GM18858 (cell line): ENCODE measurements at regions not wholly inside any gene's neighbourhood (a gene's known extent, or its start where the extent isn't known, plus 50 kb on each side); places are given as distances from the start of the nearest gene placed in this dataset.
"Not testable (repeated sequence)": the region's sequence is repeated elsewhere in the genome, so short reads cannot be mapped to it uniquely, and the experiment has no call there.

ENCODE experiments used
- ATAC-seq: cut with Tn5 transposase; IDR thresholded peaks from one replicate; pipeline ENCODE4 v1.9.1; 2021; ENCODE audit not compliant: unreplicated experiment

DNA sequence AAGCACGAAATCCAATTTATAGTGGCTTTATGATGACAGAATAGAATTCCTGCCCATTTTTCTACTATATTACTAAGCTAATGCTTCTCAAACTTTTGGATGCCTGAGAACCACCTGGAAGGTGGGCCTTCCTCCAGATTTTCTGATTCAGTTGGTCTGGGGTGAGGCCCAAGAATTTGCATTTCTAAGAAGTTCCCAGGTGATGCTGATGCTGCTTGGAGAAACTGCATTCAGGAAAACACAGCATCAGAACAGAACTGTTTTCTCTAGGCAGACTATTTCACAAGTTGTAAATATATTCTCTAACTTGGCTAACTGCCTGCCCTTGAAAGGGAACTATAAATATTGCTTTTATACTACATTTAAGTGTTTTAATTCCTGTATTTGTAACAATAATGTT, 644.9 kb upstream of the DPPA4 start:
- no peak for ATAC-seq

DNA sequence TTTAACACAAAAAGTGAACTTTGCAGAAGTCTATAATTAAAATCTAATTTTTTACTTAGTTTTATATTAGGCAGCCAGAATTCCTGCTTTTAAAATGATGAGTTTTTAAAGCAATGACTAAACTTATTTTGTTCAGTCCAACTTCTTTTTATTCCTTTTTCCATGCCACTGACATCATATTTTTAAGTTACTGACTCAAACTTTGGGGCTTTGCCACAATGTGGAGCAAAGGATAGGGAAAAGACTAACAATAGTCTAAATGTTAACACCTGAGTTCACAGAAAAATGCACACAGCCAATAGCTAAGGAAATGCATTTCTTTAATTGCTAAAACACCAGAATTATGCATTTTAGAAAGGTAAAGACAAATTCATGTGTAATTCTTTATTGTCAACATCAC, 647.6 kb upstream of the DPPA4 start:
- no peak for ATAC-seq

- ATAC-seq: no peak
These were observed 648.7 kb upstream of the DPPA4 start for GRCh38 chr3:109985943-109986555.

- no peak for ATAC-seq
These were observed 657.5 kb upstream of the DPPA4 start for GRCh38 chr3:109994853-109995252.

DNA sequence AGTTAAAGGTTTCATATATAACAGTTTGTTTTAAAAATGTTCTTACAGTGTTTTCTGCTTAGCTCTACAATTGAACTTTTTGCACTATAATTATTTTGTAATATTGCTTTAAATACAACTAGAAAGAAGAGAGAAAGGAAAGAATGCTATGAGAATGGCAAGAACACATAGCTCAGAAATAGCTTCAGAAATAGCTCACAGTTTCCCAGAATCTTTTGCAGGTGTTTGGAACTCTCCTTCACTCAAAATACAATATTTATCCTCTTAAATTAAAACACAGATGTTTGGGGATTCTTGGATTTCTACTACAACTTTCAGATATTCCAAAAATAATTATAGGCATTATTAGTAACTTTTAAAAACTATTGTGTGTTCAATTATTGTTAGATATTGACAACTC, 658.0 kb upstream of the DPPA4 start:
- no peak for ATAC-seq

GRCh38 chr3:110001905-110002304, 664.6 kb upstream of the DPPA4 start:
- not testable (repeated sequence) for ATAC-seq

GRCh38 chr3:110006913-110007312, 669.6 kb upstream of the DPPA4 start:
- no peak for ATAC-seq

- ATAC-seq: no peak
These were observed 678.1 kb upstream of the DPPA4 start for GRCh38 chr3:110015231-110015963.

DNA sequence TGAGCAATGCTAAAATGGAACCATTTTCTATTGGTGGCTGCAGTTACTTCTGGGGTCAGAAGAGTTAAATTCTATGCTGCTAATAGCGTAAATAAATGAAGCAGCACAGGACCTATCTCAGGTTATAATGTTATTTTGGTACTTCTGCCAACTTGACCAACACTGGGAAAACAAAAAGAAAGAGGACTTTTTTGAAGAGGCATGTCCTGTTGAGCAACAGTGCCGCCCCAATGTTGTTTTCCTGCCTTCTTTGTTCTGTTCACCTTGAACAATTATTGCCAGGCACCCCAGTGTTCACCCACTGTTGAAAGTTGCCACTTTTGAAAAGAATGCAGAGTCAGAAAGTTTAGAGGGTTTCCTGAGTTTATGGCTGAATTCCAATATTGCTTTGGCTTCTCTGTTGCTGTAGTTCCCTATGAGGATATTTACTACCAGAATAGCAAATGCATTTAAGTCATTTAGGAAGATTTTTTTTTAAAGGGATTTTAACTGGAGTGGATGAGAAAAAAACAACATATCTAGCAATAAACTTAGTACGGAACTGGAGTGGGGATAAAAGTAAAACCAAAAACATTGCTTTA, 679.0 kb upstream of the DPPA4 start:
- no peak for ATAC-seq

DNA sequence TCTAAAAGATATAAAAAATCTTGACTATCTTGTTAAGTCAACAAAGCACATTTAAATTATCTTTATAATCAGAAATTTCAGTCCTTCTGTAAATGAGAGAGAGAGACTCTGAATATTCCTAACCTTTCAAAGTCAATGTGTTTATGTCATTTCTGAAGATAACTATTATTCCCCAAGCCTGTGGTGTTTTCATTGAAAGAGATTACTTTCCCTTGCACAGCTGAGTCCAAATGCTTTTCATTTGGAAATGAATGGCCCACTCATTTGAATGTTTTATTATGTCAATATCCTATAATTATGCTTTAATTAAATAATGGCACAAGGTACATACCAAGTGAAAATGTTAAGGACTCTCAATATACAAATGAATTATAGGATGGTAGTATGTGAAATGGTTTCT, 680.0 kb upstream of the DPPA4 start:
- ATAC-seq: no peak

DNA sequence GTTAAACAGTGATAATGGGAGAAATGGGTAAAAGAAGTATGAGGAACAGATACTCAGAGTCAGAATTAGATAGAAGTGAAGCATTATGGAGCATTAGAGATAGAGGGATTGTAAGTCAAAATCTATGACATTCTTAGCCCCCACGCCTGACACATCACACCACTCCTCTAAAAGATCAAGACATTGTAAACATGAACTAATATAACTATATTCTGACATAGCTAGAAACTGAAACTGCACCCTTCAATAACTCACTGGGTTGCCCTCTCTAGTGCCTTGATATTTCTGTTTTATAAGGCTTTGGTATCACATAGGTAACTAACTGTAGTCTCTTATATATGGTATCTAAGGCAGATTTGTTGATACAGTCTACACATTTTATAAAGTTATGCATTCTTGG, 684.3 kb upstream of the DPPA4 start:
- ATAC-seq: no peak

DNA sequence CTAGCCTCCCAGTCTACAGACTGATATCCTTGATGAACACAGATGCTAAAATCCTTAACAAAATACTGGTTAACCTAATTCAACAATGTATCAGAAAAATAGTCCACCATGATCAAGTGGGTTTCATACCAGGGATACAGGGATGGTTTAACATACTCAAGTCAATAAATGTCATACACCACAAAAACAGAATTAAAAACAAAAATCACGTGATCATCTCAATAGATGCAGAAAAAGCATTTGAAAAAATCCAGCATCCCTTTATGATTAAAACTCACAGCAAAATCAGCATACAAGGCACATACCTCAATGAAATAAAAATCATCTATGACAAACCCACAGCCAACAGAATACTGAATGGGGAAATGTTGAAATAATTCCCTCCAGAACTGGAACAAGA, 685.7 kb upstream of the DPPA4 start:
- ATAC-seq: not testable (repeated sequence)

GRCh38 chr3:110026421-110026820, 689.1 kb upstream of the DPPA4 start:
- ATAC-seq: no peak

GRCh38 chr3:110027446-110028080, 690.2 kb upstream of the DPPA4 start:
- ATAC-seq: no peak

DNA sequence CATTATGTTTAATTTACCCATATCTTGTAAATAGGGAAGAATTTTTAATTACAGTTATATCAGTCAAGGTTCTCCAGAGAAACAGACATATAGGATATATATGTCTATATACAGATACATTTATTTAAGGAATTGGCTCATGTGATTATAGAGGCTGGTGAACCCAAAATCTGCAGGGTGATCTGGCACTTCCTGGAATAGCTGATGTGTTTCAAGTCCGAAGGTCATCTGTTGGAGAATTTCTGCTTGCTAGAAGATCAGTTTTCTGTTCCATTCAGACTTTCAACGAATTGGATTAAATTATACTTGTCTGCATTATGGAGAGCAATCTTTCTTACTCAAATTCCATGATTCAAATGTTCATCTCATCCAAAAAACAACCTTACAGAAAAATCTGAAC, 694.6 kb upstream of the DPPA4 start:
- no peak for ATAC-seq

- ATAC-seq: no peak
These were observed 722.1 kb upstream of the DPPA4 start for GRCh38 chr3:110059431-110059830.

DNA sequence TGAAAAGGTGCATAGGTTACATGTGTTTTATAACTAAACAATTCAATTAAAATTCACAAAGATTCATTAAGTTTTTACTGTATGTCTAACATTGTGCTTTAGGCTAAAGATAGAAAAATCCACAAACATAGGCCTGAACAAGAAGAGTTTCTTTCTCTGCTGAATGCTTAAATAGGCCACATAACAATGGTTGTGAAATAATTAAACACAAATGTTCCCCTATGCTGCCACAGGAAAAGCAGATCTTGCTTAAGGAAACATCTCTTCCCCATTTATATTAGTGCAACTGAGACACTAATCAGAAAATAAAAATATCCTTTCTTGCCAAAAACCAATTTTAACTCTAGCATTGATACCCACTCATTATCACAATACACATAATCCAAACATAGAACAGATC, 725.4 kb upstream of the DPPA4 start:
- ATAC-seq: no peak

- ATAC-seq: no peak
These were observed 725.8 kb upstream of the DPPA4 start for GRCh38 chr3:110063178-110063577.

DNA sequence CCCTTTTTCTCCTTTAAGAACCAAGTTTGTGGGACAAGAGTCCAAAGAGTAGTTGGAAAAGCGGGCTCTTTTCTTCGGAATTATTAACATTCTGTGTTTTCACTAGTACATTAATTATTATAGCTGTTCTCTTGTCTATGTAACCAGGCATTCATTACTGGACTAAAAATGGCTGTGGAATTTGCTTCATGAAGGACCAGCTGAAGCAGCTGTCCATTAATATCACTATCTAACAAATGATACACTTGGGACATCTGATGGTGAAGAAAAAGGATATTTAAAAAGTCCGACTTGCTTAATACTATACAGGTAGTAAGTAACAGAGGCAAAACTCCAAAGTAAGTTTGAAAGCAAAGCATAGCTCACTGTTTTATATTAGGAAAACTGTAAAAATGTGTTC, 728.9 kb upstream of the DPPA4 start:
- ATAC-seq: no peak

GRCh38 chr3:110067527-110067926, 730.2 kb upstream of the DPPA4 start:
- no peak for ATAC-seq

DNA sequence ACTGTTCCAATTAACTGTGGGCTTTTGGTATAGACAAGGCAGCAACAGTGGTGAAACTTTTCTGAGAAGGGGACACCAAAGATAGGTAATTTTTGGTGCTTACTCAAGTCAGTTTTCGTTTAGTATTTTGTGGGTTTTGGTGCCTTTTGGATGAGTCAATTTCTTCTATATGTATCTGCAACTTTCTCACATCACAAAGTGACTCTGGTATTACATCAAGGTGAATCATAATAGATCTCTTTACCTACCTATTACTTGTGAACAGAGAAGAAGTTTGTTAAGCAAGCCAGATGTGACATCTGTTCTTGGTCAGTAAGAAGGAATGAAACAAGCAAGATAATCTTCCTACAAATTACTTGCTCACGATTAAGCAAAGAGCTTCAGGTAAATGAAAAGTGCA, 732.4 kb upstream of the DPPA4 start:
- no peak for ATAC-seq
